ENCODE measurements at regions not wholly inside any gene's neighbourhood (a gene's known extent, or its start where the extent isn't known, plus 50 kb on each side); places are given as distances from the start of the nearest gene placed in this dataset.

GRCh38 chr6:156160795-156161165 lies 616.4 kb upstream of the ARID1B start:
- Histone ChIP-seq H3K36me3 (no peaks in the 10 kb centered on the region), H3K27ac (no peak overlapping the region)
- intact Hi-C loops (cut with DNase I) = loop anchor here in 1 of 4 donors (10.0 kb wide), 1 partner anchor 414 kb away; no protein-coding TSS in a partner anchor

GRCh38 chr6:156160007-156160794 lies 617.0 kb upstream of the ARID1B start:
- TF ChIP-seq CTCF (IDR thresholded peaks at IDR 0.05) (no peak), EP300 (IDR thresholded peaks at IDR 0.05) (no peak), POLR2A (IDR thresholded peaks at IDR 0.05) (no peak)
- Histone ChIP-seq H3K9me3 (no peaks in the 10 kb centered on the region), H3K4me1 (ENCODE audit: insufficient read depth) (no peaks in the 10 kb centered on the region), H3K36me3 (no peaks in the 10 kb centered on the region), H3K4me3 (no peak overlapping the region), H3K27me3 (no peaks in the 10 kb centered on the region), H3K27ac (no peak overlapping the region)
- WGBS, 3 donors = 86 to 88% (median 86%) methylated on average over 3 of the region's 3 CpGs
- intact Hi-C loops (cut with DNase I) = loop anchor here in 1 of 4 donors (10.0 kb wide), 1 partner anchor 415 kb away; no protein-coding TSS in a partner anchor
- no peak for DNase-seq

More at GRCh38 chr6:156160795-156161165, 616.4 kb upstream of the ARID1B start:
- Histone ChIP-seq H3K4me3 (no peak overlapping the region), H3K9me3 (no peaks in the 10 kb centered on the region), H3K4me1 (ENCODE audit: insufficient read depth) (no peaks in the 10 kb centered on the region), H3K27me3 (no peaks in the 10 kb centered on the region)
- TF ChIP-seq POLR2A (IDR thresholded peaks at IDR 0.05) (no peak), CTCF (IDR thresholded peaks at IDR 0.05) (no peak)
- WGBS, 3 donors = 16 to 31% (median 21%) methylated on average over 3 of the region's 3 CpGs
- DNase-seq = no peak

GRCh38 chr6:156154896-156155295 lies 622.3 kb upstream of the ARID1B start:
- H3K4me1 ChIP-seq (ENCODE audit: insufficient read depth) = peaks cover 2% of the 10 kb centered on the region
- no peak for TF ChIP-seq EP300 (IDR thresholded peaks at IDR 0.05)
- no peak for TF ChIP-seq CTCF (IDR thresholded peaks at IDR 0.05)
- no peak for TF ChIP-seq POLR2A (IDR thresholded peaks at IDR 0.05)
- no peaks in the 10 kb centered on the region for H3K27me3 ChIP-seq
- no peak overlapping the region for H3K27ac ChIP-seq
- DNase-seq = no peak
- no peak overlapping the region for H3K4me3 ChIP-seq
- WGBS, 3 donors = 24 to 32% (median 29%) methylated on average over 4 of the region's 4 CpGs
- intact Hi-C loops (cut with DNase I) = loop anchor here in 1 of 4 donors (10.0 kb wide), 1 partner anchor 90 kb away; no protein-coding TSS in a partner anchor
- H3K9me3 ChIP-seq = no peaks in the 10 kb centered on the region
- H3K36me3 ChIP-seq = no peaks in the 10 kb centered on the region

- no peak overlapping the region for H3K4me3 ChIP-seq
- peaks cover 6% of the 10 kb centered on the region for H3K4me1 ChIP-seq (ENCODE audit: insufficient read depth)
- TF ChIP-seq POLR2A (IDR thresholded peaks at IDR 0.05) (no peak), CTCF (IDR thresholded peaks at IDR 0.05) (no peak), EP300 (IDR thresholded peaks at IDR 0.05) (no peak)
- no peak for DNase-seq
- H3K27me3 ChIP-seq = no peaks in the 10 kb centered on the region
- no peaks in the 10 kb centered on the region for H3K9me3 ChIP-seq
- H3K36me3 ChIP-seq = no peaks in the 10 kb centered on the region
- 9 to 30% (median 20%) methylated on average over 1 of the region's 1 CpG for WGBS, 3 donors
- intact Hi-C loops (cut with DNase I) = loop anchor here in 1 of 4 donors (10.0 kb wide), 1 partner anchor 86 kb away; no protein-coding TSS in a partner anchor
- no peak overlapping the region for H3K27ac ChIP-seq
Observed at GRCh38 chr6:156150391-156150790, 626.8 kb upstream of the ARID1B start.
